Fibroblast of lung (primary cell): ENCODE measurements at regions not wholly inside any gene's neighbourhood (a gene's known extent, or its start where the extent isn't known, plus 50 kb on each side); places are given as distances from the start of the nearest gene placed in this dataset.

Experiments used
- DNase-seq, 2 donors: peaks; one replicate each; pipeline versions ENCODE4 v3.0.0 to v3.0.0-alpha.2; 2010; ENCODE audit warnings: low read depth in 2 of 2
- H2AFZ ChIP-seq: 2 replicates; pipeline ENCODE4 v1.5.1; 2012; ENCODE audit warnings: low read length, control low read depth, inconsistent platforms
- H3K27ac ChIP-seq: 2 replicates; pipeline ENCODE4 v1.5.1; 2011; ENCODE audit warnings: low read length, control low read depth; ENCODE audit not compliant: insufficient read depth
- H3K27me3 ChIP-seq: 2 replicates; pipeline ENCODE4 v1.5.1; 2011; ENCODE audit warnings: mild to moderate bottlenecking, low read length; ENCODE audit not compliant: control insufficient read depth, insufficient read depth
- H3K36me3 ChIP-seq: 2 replicates; pipeline ENCODE4 v1.5.1; 2011; ENCODE audit warnings: low read length; ENCODE audit not compliant: control insufficient read depth, insufficient read depth
- H3K4me1 ChIP-seq: 2 replicates; pipeline ENCODE4 v1.5.1; 2011; ENCODE audit warnings: low read length; ENCODE audit not compliant: control insufficient read depth, insufficient read depth; ENCODE audit errors: extremely low read depth
- H3K4me2 ChIP-seq: 2 replicates; pipeline ENCODE4 v1.5.1; 2011; ENCODE audit warnings: low read length, control low read depth; ENCODE audit not compliant: insufficient read depth; ENCODE audit errors: extremely low read depth
- H3K4me3 ChIP-seq, 4 experiments: fragments of 200-600 bp in 1 of 4; sonication (generic) in 1 of 4; replicated peaks in 1 of 4; 2 replicates each; pipeline ENCODE4 v1.5.1; 2011 to 2016; ENCODE audit warnings: low read length in 4 of 4, low read depth in 3 of 4, mild to moderate bottlenecking in 3 of 4, control low read depth in 2 of 4, inconsistent platforms in 1 of 4, mixed read lengths in 1 of 4; ENCODE audit not compliant: insufficient read depth in 1 of 4; ENCODE audit errors: control extremely low read depth in 1 of 4
- H3K79me2 ChIP-seq: 2 replicates; pipeline ENCODE4 v1.5.1; 2012; ENCODE audit warnings: mild to moderate bottlenecking, low read length, inconsistent platforms; ENCODE audit not compliant: control insufficient read depth, insufficient read depth
- H3K9ac ChIP-seq: 2 replicates; pipeline ENCODE4 v1.5.1; 2011; ENCODE audit warnings: mild to moderate bottlenecking, low read length, control low read depth; ENCODE audit not compliant: insufficient read depth
- H3K9me3 ChIP-seq: 2 replicates; pipeline ENCODE4 v1.5.1; 2012; ENCODE audit warnings: low read depth, low read length; ENCODE audit not compliant: control insufficient read depth, insufficient read depth
- H4K20me1 ChIP-seq: 2 replicates; pipeline ENCODE4 v1.5.1; 2011; ENCODE audit warnings: low read length; ENCODE audit not compliant: control insufficient read depth, insufficient read depth; ENCODE audit errors: extremely low read depth
- EZH2 ChIP-seq: IDR thresholded peaks from 2 replicates; pipeline ENCODE4 v1.5.1; 2012; ENCODE audit warnings: low read length, control low read depth, mild to moderate bottlenecking; ENCODE audit errors: missing control alignments
- TF ChIP-seq, protein P1 (sequence below), 2 donors: IDR thresholded peaks in 1 of 2; conservative IDR thresholded peaks in 1 of 2; 1 replicate in 1 of 2; 2 replicates in 1 of 2; pipeline ENCODE4 v1.5.1; 2011 to 2012; ENCODE audit warnings: low read length in 2 of 2, control low read depth in 1 of 2, inconsistent platforms in 1 of 2, low read depth in 1 of 2, mild to moderate bottlenecking in 1 of 2

DNA sequence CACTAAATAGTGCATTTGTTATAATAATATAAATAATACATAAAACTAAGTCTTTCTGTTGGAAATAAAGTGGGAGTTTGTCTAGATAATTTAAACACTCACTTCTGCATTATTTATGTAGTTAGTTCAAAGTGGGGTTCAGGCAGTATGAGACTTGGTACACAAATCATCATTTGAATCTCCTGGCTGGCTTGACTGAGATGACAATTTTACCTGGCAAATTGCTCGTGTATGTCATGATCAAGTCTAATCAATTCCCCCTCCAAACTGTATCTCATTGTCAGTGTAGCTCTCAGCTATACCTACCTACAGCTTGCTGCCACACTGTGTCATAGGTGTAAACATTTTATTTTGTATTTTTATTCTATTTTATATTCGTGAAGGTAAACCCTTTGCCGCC, 563.4 kb upstream of the TENM3 start:
- Histone ChIP-seq H3K9ac (no peak overlapping the region), H3K9me3 (no peaks in the 10 kb centered on the region), H3K27ac (no peak overlapping the region), H2AFZ (no peak overlapping the region), H3K4me2 (no peak overlapping the region), H3K27me3 (no peaks in the 10 kb centered on the region), H3K79me2 (no peaks in the 10 kb centered on the region), H3K36me3 (no peaks in the 10 kb centered on the region), H4K20me1 (no peaks in the 10 kb centered on the region), H3K4me3 (no peak overlapping the region), H3K4me1 (no peaks in the 10 kb centered on the region)
- TF ChIP-seq, protein P1, sequence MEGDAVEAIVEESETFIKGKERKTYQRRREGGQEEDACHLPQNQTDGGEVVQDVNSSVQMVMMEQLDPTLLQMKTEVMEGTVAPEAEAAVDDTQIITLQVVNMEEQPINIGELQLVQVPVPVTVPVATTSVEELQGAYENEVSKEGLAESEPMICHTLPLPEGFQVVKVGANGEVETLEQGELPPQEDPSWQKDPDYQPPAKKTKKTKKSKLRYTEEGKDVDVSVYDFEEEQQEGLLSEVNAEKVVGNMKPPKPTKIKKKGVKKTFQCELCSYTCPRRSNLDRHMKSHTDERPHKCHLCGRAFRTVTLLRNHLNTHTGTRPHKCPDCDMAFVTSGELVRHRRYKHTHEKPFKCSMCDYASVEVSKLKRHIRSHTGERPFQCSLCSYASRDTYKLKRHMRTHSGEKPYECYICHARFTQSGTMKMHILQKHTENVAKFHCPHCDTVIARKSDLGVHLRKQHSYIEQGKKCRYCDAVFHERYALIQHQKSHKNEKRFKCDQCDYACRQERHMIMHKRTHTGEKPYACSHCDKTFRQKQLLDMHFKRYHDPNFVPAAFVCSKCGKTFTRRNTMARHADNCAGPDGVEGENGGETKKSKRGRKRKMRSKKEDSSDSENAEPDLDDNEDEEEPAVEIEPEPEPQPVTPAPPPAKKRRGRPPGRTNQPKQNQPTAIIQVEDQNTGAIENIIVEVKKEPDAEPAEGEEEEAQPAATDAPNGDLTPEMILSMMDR (conservative IDR thresholded peaks at IDR 0.05 in 1 of 2, IDR thresholded peaks at IDR 0.05 in 1 of 2; ENCODE audit: low read depth in 1 of 2, low read length in 2 of 2): no peak
- TF ChIP-seq EZH2: no peak
- DNase-seq: no peak

DNA sequence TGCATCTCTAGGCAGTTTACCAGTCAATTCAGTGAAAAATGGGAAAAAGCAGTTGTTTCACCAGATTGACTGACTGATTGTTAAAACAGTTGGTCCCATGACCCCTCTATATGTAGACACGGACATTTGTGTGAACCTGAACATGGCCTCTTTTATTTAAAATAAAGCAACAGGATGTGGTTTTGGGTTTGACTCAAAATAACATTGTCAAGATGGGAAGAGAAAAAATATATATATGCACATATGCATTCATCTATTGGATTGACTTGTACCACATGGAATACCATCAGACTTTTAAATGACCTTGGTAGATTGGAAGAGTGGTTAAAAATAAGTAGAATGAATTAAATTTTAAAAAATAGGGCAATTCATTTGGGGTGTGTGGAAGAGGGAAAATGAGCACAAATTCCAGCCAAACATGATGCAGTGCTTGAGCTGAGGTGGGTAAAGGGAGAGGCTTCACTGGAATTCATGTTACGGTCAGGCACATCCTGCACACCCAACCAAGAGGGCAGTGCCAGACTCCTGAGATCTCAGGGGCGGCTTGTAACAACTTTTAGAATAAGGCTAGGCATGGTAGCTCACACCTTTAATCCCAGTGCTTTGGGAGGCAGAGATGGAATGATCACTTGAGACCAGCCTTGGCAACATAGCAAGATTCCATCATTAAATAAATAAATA, 560.7 kb upstream of the TENM3 start:
- no peak for DNase-seq
- no peak overlapping the region for H3K27ac ChIP-seq
- H3K4me3 ChIP-seq: no peak overlapping the region
- TF ChIP-seq, protein P1 (conservative IDR thresholded peaks at IDR 0.05 in 1 of 2, IDR thresholded peaks at IDR 0.05 in 1 of 2; ENCODE audit: low read depth in 1 of 2, low read length in 2 of 2): no peak
- TF ChIP-seq EZH2: no peak
- no peaks in the 10 kb centered on the region for H3K9me3 ChIP-seq
- no peaks in the 10 kb centered on the region for H3K36me3 ChIP-seq
- no peaks in the 10 kb centered on the region for H4K20me1 ChIP-seq
- H3K9ac ChIP-seq: no peak overlapping the region
- no peaks in the 10 kb centered on the region for H3K27me3 ChIP-seq
- no peaks in the 10 kb centered on the region for H3K4me1 ChIP-seq
- no peak overlapping the region for H2AFZ ChIP-seq
- no peaks in the 10 kb centered on the region for H3K79me2 ChIP-seq
- no peak overlapping the region for H3K4me2 ChIP-seq

GRCh38 chr4:181684310-181684709, 558.9 kb upstream of the TENM3 start:
- DNase-seq: peak; percentile 76 to 86
- H3K27me3 ChIP-seq: no peaks in the 10 kb centered on the region
- H3K79me2 ChIP-seq: no peaks in the 10 kb centered on the region
- TF ChIP-seq EZH2: no peak
- TF ChIP-seq, protein P1 (conservative IDR thresholded peaks at IDR 0.05 in 1 of 2, IDR thresholded peaks at IDR 0.05 in 1 of 2; ENCODE audit: low read depth in 1 of 2, low read length in 2 of 2): no peak
- no peak overlapping the region for H3K4me2 ChIP-seq
- H3K36me3 ChIP-seq: no peaks in the 10 kb centered on the region
- no peaks in the 10 kb centered on the region for H3K9me3 ChIP-seq
- no peaks in the 10 kb centered on the region for H3K4me1 ChIP-seq
- no peak overlapping the region for H3K27ac ChIP-seq
- H3K9ac ChIP-seq: no peak overlapping the region
- H2AFZ ChIP-seq: no peak overlapping the region
- H4K20me1 ChIP-seq: no peaks in the 10 kb centered on the region
- H3K4me3 ChIP-seq: no peak overlapping the region
